SK-N-MC (cell line): ENCODE measurements at regions not wholly inside any gene's neighbourhood (a gene's known extent, or its start where the extent isn't known, plus 50 kb on each side); places are given as distances from the start of the nearest gene placed in this dataset.

Experiments used
- EZH2 ChIP-seq: fragments of 200-600 bp; sonication (generic); IDR thresholded peaks from one replicate; pipeline ENCODE4 v1.6.1; 2017; ENCODE audit warnings: antibody characterized with exemption
- POLR2AphosphoS5 ChIP-seq: IDR thresholded peaks from 2 replicates; pipeline ENCODE4 v1.6.1; 2012; ENCODE audit warnings: mild to moderate bottlenecking, low read depth, low read length, borderline replicate concordance

GRCh38 chr12:66058554-66058953 lies 72.0 kb downstream of the LLPH start:
- TF ChIP-seq EZH2 = no peak
- TF ChIP-seq POLR2AphosphoS5 = no peak
